ENCODE measurements at regions not wholly inside any gene's neighbourhood (a gene's known extent, or its start where the extent isn't known, plus 50 kb on each side); places are given as distances from the start of the nearest gene placed in this dataset.

- H3K9ac ChIP-seq (ENCODE audit: low read length) = no peak overlapping the region
- H3K27me3 ChIP-seq (ENCODE audit: low read length) = no peaks in the 10 kb centered on the region
- no peak overlapping the region for H3K4me3 ChIP-seq (ENCODE audit: low read length)
- no peak overlapping the region for H2AFZ ChIP-seq (ENCODE audit: low read length)
- no peaks in the 10 kb centered on the region for H3K79me2 ChIP-seq (ENCODE audit: low read length)
- no peak overlapping the region for H3K4me2 ChIP-seq (ENCODE audit: low read depth, low read length, poor library complexity, severe bottlenecking)
- H3K36me3 ChIP-seq (ENCODE audit: insufficient read depth, low read length) = no peaks in the 10 kb centered on the region
- no peaks in the 10 kb centered on the region for H3K4me1 ChIP-seq (ENCODE audit: low read length)
- no peak overlapping the region for H3K27ac ChIP-seq (ENCODE audit: low read length)
- DNase-seq = no peak
- H3K9me3 ChIP-seq (ENCODE audit: low read length) = no peaks in the 10 kb centered on the region
- no peaks in the 10 kb centered on the region for H4K20me1 ChIP-seq (ENCODE audit: insufficient read depth, low read depth, low read length)
- H3K9me2 ChIP-seq (replicated peaks; ENCODE audit: insufficient read depth, low read length) = no peaks in the 10 kb centered on the region
Observed at GRCh38 chr5:35302544-35302943, 72.3 kb upstream of the PRLR start.

- no peaks in the 10 kb centered on the region for H3K36me3 ChIP-seq (ENCODE audit: insufficient read depth, low read length)
- no peaks in the 10 kb centered on the region for H3K79me2 ChIP-seq (ENCODE audit: low read length)
- DNase-seq = no peak
- H4K20me1 ChIP-seq (ENCODE audit: insufficient read depth, low read depth, low read length) = no peaks in the 10 kb centered on the region
- no peaks in the 10 kb centered on the region for H3K27me3 ChIP-seq (ENCODE audit: low read length)
- H2AFZ ChIP-seq (ENCODE audit: low read length) = no peak overlapping the region
- H3K4me1 ChIP-seq (ENCODE audit: low read length) = no peaks in the 10 kb centered on the region
- H3K9me3 ChIP-seq (ENCODE audit: low read length) = no peaks in the 10 kb centered on the region
- H3K9ac ChIP-seq (ENCODE audit: low read length) = no peak overlapping the region
- H3K4me3 ChIP-seq (ENCODE audit: low read length) = no peak overlapping the region
- H3K27ac ChIP-seq (ENCODE audit: low read length) = no peak overlapping the region
- no peak overlapping the region for H3K4me2 ChIP-seq (ENCODE audit: low read depth, low read length, poor library complexity, severe bottlenecking)
- no peaks in the 10 kb centered on the region for H3K9me2 ChIP-seq (replicated peaks; ENCODE audit: insufficient read depth, low read length)
Observed at GRCh38 chr5:35297755-35298154, 67.5 kb upstream of the PRLR start.

- H3K4me1 ChIP-seq (ENCODE audit: low read length) = no peaks in the 10 kb centered on the region
Observed at GRCh38 chr5:35294976-35295375, 64.7 kb upstream of the PRLR start.

GRCh38 chr5:35294017-35294416 is 63.7 kb upstream of the PRLR start:
- Histone ChIP-seq H3K9me3 (ENCODE audit: low read length) (no peaks in the 10 kb centered on the region), H3K4me1 (ENCODE audit: low read length) (no peaks in the 10 kb centered on the region), H3K79me2 (ENCODE audit: low read length) (no peaks in the 10 kb centered on the region), H4K20me1 (ENCODE audit: insufficient read depth, low read depth, low read length) (no peaks in the 10 kb centered on the region), H3K27ac (ENCODE audit: low read length) (no peak overlapping the region), H3K4me2 (ENCODE audit: low read depth, low read length, poor library complexity, severe bottlenecking) (no peak overlapping the region), H3K27me3 (ENCODE audit: low read length) (no peaks in the 10 kb centered on the region), H3K9ac (ENCODE audit: low read length) (no peak overlapping the region), H3K9me2 (replicated peaks; ENCODE audit: insufficient read depth, low read length) (no peaks in the 10 kb centered on the region), H2AFZ (ENCODE audit: low read length) (no peak overlapping the region), H3K36me3 (ENCODE audit: insufficient read depth, low read length) (no peaks in the 10 kb centered on the region), H3K4me3 (ENCODE audit: low read length) (no peak overlapping the region)
- no peak for DNase-seq

More at GRCh38 chr5:35294976-35295375, 64.7 kb upstream of the PRLR start:
- Histone ChIP-seq H3K9ac (ENCODE audit: low read length) (no peak overlapping the region), H3K79me2 (ENCODE audit: low read length) (no peaks in the 10 kb centered on the region), H3K4me3 (ENCODE audit: low read length) (no peak overlapping the region), H3K27me3 (ENCODE audit: low read length) (no peaks in the 10 kb centered on the region), H4K20me1 (ENCODE audit: insufficient read depth, low read depth, low read length) (no peaks in the 10 kb centered on the region), H3K27ac (ENCODE audit: low read length) (no peak overlapping the region), H2AFZ (ENCODE audit: low read length) (no peak overlapping the region), H3K9me3 (ENCODE audit: low read length) (no peaks in the 10 kb centered on the region), H3K9me2 (replicated peaks; ENCODE audit: insufficient read depth, low read length) (no peaks in the 10 kb centered on the region), H3K36me3 (ENCODE audit: insufficient read depth, low read length) (no peaks in the 10 kb centered on the region), H3K4me2 (ENCODE audit: low read depth, low read length, poor library complexity, severe bottlenecking) (no peak overlapping the region)
- no peak for DNase-seq

- no peaks in the 10 kb centered on the region for H3K9me3 ChIP-seq (ENCODE audit: low read length)
- DNase-seq = no peak
- H3K4me1 ChIP-seq (ENCODE audit: low read length) = no peaks in the 10 kb centered on the region
- H3K4me2 ChIP-seq (ENCODE audit: low read depth, low read length, poor library complexity, severe bottlenecking) = no peak overlapping the region
- H4K20me1 ChIP-seq (ENCODE audit: insufficient read depth, low read depth, low read length) = no peaks in the 10 kb centered on the region
- no peak overlapping the region for H2AFZ ChIP-seq (ENCODE audit: low read length)
- no peaks in the 10 kb centered on the region for H3K79me2 ChIP-seq (ENCODE audit: low read length)
- H3K27me3 ChIP-seq (ENCODE audit: low read length) = no peaks in the 10 kb centered on the region
- no peak overlapping the region for H3K27ac ChIP-seq (ENCODE audit: low read length)
- no peaks in the 10 kb centered on the region for H3K9me2 ChIP-seq (replicated peaks; ENCODE audit: insufficient read depth, low read length)
- no peak overlapping the region for H3K4me3 ChIP-seq (ENCODE audit: low read length)
- H3K9ac ChIP-seq (ENCODE audit: low read length) = no peak overlapping the region
- H3K36me3 ChIP-seq (ENCODE audit: insufficient read depth, low read length) = no peaks in the 10 kb centered on the region
Observed at GRCh38 chr5:35285435-35285834, 55.1 kb upstream of the PRLR start.

- no peak overlapping the region for H3K4me3 ChIP-seq (ENCODE audit: low read length)
- H3K9me3 ChIP-seq (ENCODE audit: low read length) = no peaks in the 10 kb centered on the region
- H4K20me1 ChIP-seq (ENCODE audit: insufficient read depth, low read depth, low read length) = no peaks in the 10 kb centered on the region
- H3K4me1 ChIP-seq (ENCODE audit: low read length) = no peaks in the 10 kb centered on the region
- no peak overlapping the region for H3K27ac ChIP-seq (ENCODE audit: low read length)
- H3K4me2 ChIP-seq (ENCODE audit: low read depth, low read length, poor library complexity, severe bottlenecking) = no peak overlapping the region
- DNase-seq = no peak
- no peaks in the 10 kb centered on the region for H3K36me3 ChIP-seq (ENCODE audit: insufficient read depth, low read length)
- H3K9me2 ChIP-seq (replicated peaks; ENCODE audit: insufficient read depth, low read length) = no peaks in the 10 kb centered on the region
- no peak overlapping the region for H3K9ac ChIP-seq (ENCODE audit: low read length)
- H2AFZ ChIP-seq (ENCODE audit: low read length) = no peak overlapping the region
- no peaks in the 10 kb centered on the region for H3K79me2 ChIP-seq (ENCODE audit: low read length)
- H3K27me3 ChIP-seq (ENCODE audit: low read length) = no peaks in the 10 kb centered on the region
Observed at GRCh38 chr5:35285011-35285410, 54.7 kb upstream of the PRLR start.

- no peak overlapping the region for H3K9ac ChIP-seq (ENCODE audit: low read length)
- H4K20me1 ChIP-seq (ENCODE audit: insufficient read depth, low read depth, low read length) = no peaks in the 10 kb centered on the region
- H3K27me3 ChIP-seq (ENCODE audit: low read length) = no peaks in the 10 kb centered on the region
- no peaks in the 10 kb centered on the region for H3K9me3 ChIP-seq (ENCODE audit: low read length)
- no peak overlapping the region for H2AFZ ChIP-seq (ENCODE audit: low read length)
- no peak overlapping the region for H3K4me3 ChIP-seq (ENCODE audit: low read length)
- H3K79me2 ChIP-seq (ENCODE audit: low read length) = no peaks in the 10 kb centered on the region
- no peaks in the 10 kb centered on the region for H3K9me2 ChIP-seq (replicated peaks; ENCODE audit: insufficient read depth, low read length)
- no peak overlapping the region for H3K27ac ChIP-seq (ENCODE audit: low read length)
- H3K36me3 ChIP-seq (ENCODE audit: insufficient read depth, low read length) = no peaks in the 10 kb centered on the region
- H3K4me1 ChIP-seq (ENCODE audit: low read length) = no peaks in the 10 kb centered on the region
- no peak for DNase-seq
- no peak overlapping the region for H3K4me2 ChIP-seq (ENCODE audit: low read depth, low read length, poor library complexity, severe bottlenecking)
Observed at GRCh38 chr5:35284364-35284763, 54.1 kb upstream of the PRLR start.

- Histone ChIP-seq H3K4me3 (ENCODE audit: low read length) (no peak overlapping the region), H3K9me2 (replicated peaks; ENCODE audit: insufficient read depth, low read length) (no peaks in the 10 kb centered on the region), H3K79me2 (ENCODE audit: low read length) (no peaks in the 10 kb centered on the region), H2AFZ (ENCODE audit: low read length) (no peak overlapping the region), H3K36me3 (ENCODE audit: insufficient read depth, low read length) (no peaks in the 10 kb centered on the region), H3K9me3 (ENCODE audit: low read length) (no peaks in the 10 kb centered on the region), H3K9ac (ENCODE audit: low read length) (no peak overlapping the region), H3K4me1 (ENCODE audit: low read length) (no peaks in the 10 kb centered on the region), H4K20me1 (ENCODE audit: insufficient read depth, low read depth, low read length) (no peaks in the 10 kb centered on the region), H3K27ac (ENCODE audit: low read length) (no peak overlapping the region), H3K4me2 (ENCODE audit: low read depth, low read length, poor library complexity, severe bottlenecking) (no peak overlapping the region), H3K27me3 (ENCODE audit: low read length) (no peaks in the 10 kb centered on the region)
- DNase-seq = no peak
Observed at GRCh38 chr5:35282810-35283209, 52.5 kb upstream of the PRLR start.

GRCh38 chr5:35281613-35282012 is 51.3 kb upstream of the PRLR start:
- no peaks in the 10 kb centered on the region for H3K9me3 ChIP-seq (ENCODE audit: low read length)
- H4K20me1 ChIP-seq (ENCODE audit: insufficient read depth, low read depth, low read length) = no peaks in the 10 kb centered on the region
- H3K9me2 ChIP-seq (replicated peaks; ENCODE audit: insufficient read depth, low read length) = no peaks in the 10 kb centered on the region
- H3K79me2 ChIP-seq (ENCODE audit: low read length) = no peaks in the 10 kb centered on the region
- DNase-seq = no peak
- H3K4me2 ChIP-seq (ENCODE audit: low read depth, low read length, poor library complexity, severe bottlenecking) = no peak overlapping the region
- no peak overlapping the region for H3K4me3 ChIP-seq (ENCODE audit: low read length)
- H3K4me1 ChIP-seq (ENCODE audit: low read length) = no peaks in the 10 kb centered on the region
- no peaks in the 10 kb centered on the region for H3K27me3 ChIP-seq (ENCODE audit: low read length)
- H3K36me3 ChIP-seq (ENCODE audit: insufficient read depth, low read length) = no peaks in the 10 kb centered on the region
- no peak overlapping the region for H3K27ac ChIP-seq (ENCODE audit: low read length)
- no peak overlapping the region for H3K9ac ChIP-seq (ENCODE audit: low read length)
- no peak overlapping the region for H2AFZ ChIP-seq (ENCODE audit: low read length)

Measured in Karpas-422 (cell line).